H9 (cell line): ENCODE measurements at regions not wholly inside any gene's neighbourhood (a gene's known extent, or its start where the extent isn't known, plus 50 kb on each side); places are given as distances from the start of the nearest gene placed in this dataset.

Experiments used
- DNase-seq: peaks from one replicate; pipeline ENCODE4 v3.0.0-alpha.2; 2017
- H2AFZ ChIP-seq: one replicate; pipeline ENCODE4 v1.6.1; 2013; ENCODE audit warnings: mild to moderate bottlenecking, low read length, control low read depth, moderate library complexity
- H2AK5ac ChIP-seq: 2 replicates; pipeline ENCODE4 v1.6.1; 2013; ENCODE audit warnings: low read length, control low read depth, mixed read lengths; ENCODE audit not compliant: insufficient read length
- H2BK120ac ChIP-seq: one replicate; pipeline ENCODE4 v1.6.1; 2013; ENCODE audit warnings: low read depth, mild to moderate bottlenecking, low read length, control low read depth, inconsistent platforms; ENCODE audit not compliant: poor library complexity, severe bottlenecking
- H2BK12ac ChIP-seq: 2 replicates; pipeline ENCODE4 v1.6.1; 2013; ENCODE audit warnings: low read length, control low read depth, mixed read lengths, low read depth; ENCODE audit not compliant: insufficient read length
- H2BK15ac ChIP-seq: 2 replicates; pipeline ENCODE4 v1.6.1; 2013; ENCODE audit warnings: low read depth, low read length, control low read depth
- H2BK20ac ChIP-seq: one replicate; pipeline ENCODE4 v1.6.1; 2013; ENCODE audit warnings: low read depth, mild to moderate bottlenecking, low read length, control low read depth, inconsistent platforms; ENCODE audit not compliant: poor library complexity, severe bottlenecking
- H2BK5ac ChIP-seq: 2 replicates; pipeline ENCODE4 v1.6.1; 2013; ENCODE audit warnings: low read length, control low read depth, mixed read lengths; ENCODE audit not compliant: insufficient read length
- H3K14ac ChIP-seq: 2 replicates; pipeline ENCODE4 v1.6.1; 2013; ENCODE audit warnings: low read length, control low read depth; ENCODE audit not compliant: insufficient read depth
- H3K18ac ChIP-seq: 2 replicates; pipeline ENCODE4 v1.6.1; 2013; ENCODE audit warnings: low read depth, mild to moderate bottlenecking, mixed read lengths, low read length, control low read depth; ENCODE audit not compliant: insufficient read length
- H3K23ac ChIP-seq: 2 replicates; pipeline ENCODE4 v1.6.1; 2013; ENCODE audit warnings: low read length, control low read depth, mixed read lengths, low read depth; ENCODE audit not compliant: insufficient read length
- H3K23me2 ChIP-seq: 2 replicates; pipeline ENCODE4 v1.6.1; 2013; ENCODE audit warnings: low read depth, mild to moderate bottlenecking, mixed read lengths, low read length, control low read depth; ENCODE audit not compliant: insufficient read length, poor library complexity, severe bottlenecking
- H3K27ac ChIP-seq: 2 replicates; pipeline ENCODE4 v1.5.1; 2013; ENCODE audit warnings: low read length, control low read depth, mixed read lengths, low read depth; ENCODE audit not compliant: insufficient read length
- H3K27me3 ChIP-seq: 2 replicates; pipeline ENCODE4 v1.6.1; 2013; ENCODE audit warnings: low read length, control low read depth, inconsistent platforms; ENCODE audit not compliant: insufficient read depth
- H3K4ac ChIP-seq: 2 replicates; pipeline ENCODE4 v1.6.1; 2013; ENCODE audit warnings: low read depth, mild to moderate bottlenecking, control low read depth, inconsistent platforms, low read length, moderate library complexity
- H3K4me1 ChIP-seq: 2 replicates; pipeline ENCODE4 v1.6.1; 2013; ENCODE audit warnings: low read length, control low read depth, inconsistent platforms; ENCODE audit not compliant: insufficient read depth
- H3K4me2 ChIP-seq: 2 replicates; pipeline ENCODE4 v1.6.1; 2013; ENCODE audit warnings: low read length, control low read depth, mixed read lengths; ENCODE audit not compliant: insufficient read length, insufficient read depth
- H3K56ac ChIP-seq: 2 replicates; pipeline ENCODE4 v1.6.1; 2013; ENCODE audit warnings: low read depth, mild to moderate bottlenecking, mixed read lengths, low read length, control low read depth; ENCODE audit not compliant: insufficient read length
- H3K79me1 ChIP-seq: 2 replicates; pipeline ENCODE4 v1.6.1; 2013; ENCODE audit warnings: low read depth, mild to moderate bottlenecking, moderate library complexity, low read length, control low read depth, inconsistent platforms; ENCODE audit not compliant: insufficient read depth, poor library complexity, severe bottlenecking
- H3K79me2 ChIP-seq: 2 replicates; pipeline ENCODE4 v1.6.1; 2013; ENCODE audit warnings: low read length, control low read depth, inconsistent platforms; ENCODE audit not compliant: insufficient read depth
- H3K9ac ChIP-seq: 2 replicates; pipeline ENCODE4 v1.6.1; 2013; ENCODE audit warnings: low read length, control low read depth, mixed read lengths; ENCODE audit not compliant: insufficient read length; ENCODE audit errors: extremely low read depth
- H3K9me3 ChIP-seq: one replicate; pipeline ENCODE4 v1.6.1; 2013; ENCODE audit warnings: low read depth, low read length, inconsistent platforms; ENCODE audit not compliant: control insufficient read depth
- H3T11ph ChIP-seq: one replicate; pipeline ENCODE4 v1.6.1; 2013; ENCODE audit warnings: mild to moderate bottlenecking, low read length, control low read depth, inconsistent platforms
- H4K20me1 ChIP-seq: one replicate; pipeline ENCODE4 v1.6.1; 2013; ENCODE audit not compliant: control insufficient read depth, insufficient read length, insufficient read depth
- H4K5ac ChIP-seq: 2 replicates; pipeline ENCODE4 v1.6.1; 2013; ENCODE audit warnings: low read depth, mild to moderate bottlenecking, mixed read lengths, low read length, control low read depth; ENCODE audit not compliant: insufficient read length
- H4K8ac ChIP-seq: replicated peaks from 2 replicates; pipeline ENCODE4 v1.6.1; 2013; ENCODE audit warnings: low read length, control low read depth, mixed read lengths, low read depth; ENCODE audit not compliant: insufficient read length
- H4K91ac ChIP-seq: 2 replicates; pipeline ENCODE4 v1.6.1; 2013; ENCODE audit warnings: low read depth, mild to moderate bottlenecking, moderate library complexity, mixed read lengths, low read length, control low read depth; ENCODE audit not compliant: insufficient read length
- H3K27ac Mint-ChIP-seq, 3 experiments: 2 replicates in 2 of 3; 3 replicates in 1 of 3; pipeline ENCODE4 v1.8.0; 2020 to 2021; ENCODE audit warnings: mixed read lengths in 3 of 3, mild to moderate bottlenecking in 1 of 3, moderate library complexity in 1 of 3
- H3K27me3 Mint-ChIP-seq: 2 replicates; pipeline ENCODE4 v1.8.0; 2021; ENCODE audit warnings: low read depth, mild to moderate bottlenecking, moderate library complexity, mixed read lengths
- H3K36me3 Mint-ChIP-seq, 3 experiments: 2 replicates in 2 of 3; 3 replicates in 1 of 3; pipeline ENCODE4 v1.8.0; 2020 to 2021; ENCODE audit warnings: low read depth in 3 of 3, mixed read lengths in 3 of 3; ENCODE audit not compliant: insufficient read depth in 1 of 3
- H3K4me1 Mint-ChIP-seq, 2 experiments: 2 replicates each; pipeline ENCODE4 v1.8.0; 2020; ENCODE audit warnings: mixed read lengths in 2 of 2
- H3K4me3 Mint-ChIP-seq, 2 experiments: 2 replicates in 1 of 2; 3 replicates in 1 of 2; pipeline ENCODE4 v1.8.0; 2020 to 2021; ENCODE audit warnings: mild to moderate bottlenecking in 2 of 2, mixed read lengths in 2 of 2, moderate library complexity in 1 of 2
- H3K9me3 Mint-ChIP-seq, 2 experiments: 2 replicates in 1 of 2; 3 replicates in 1 of 2; pipeline ENCODE4 v1.8.0; 2020; ENCODE audit warnings: mild to moderate bottlenecking in 2 of 2, mixed read lengths in 2 of 2, moderate library complexity in 1 of 2
- CTCF ChIP-seq: fragments of 200-600 bp; sonication (generic); conservative IDR thresholded peaks from 3 replicates; pipeline ENCODE4 v1.8.0; 2021; ENCODE audit warnings: antibody characterized with exemption, mild to moderate bottlenecking

GRCh38 chrX:131843987-131844386 lies 179.1 kb upstream of the STK26 start:
- Histone ChIP-seq H3K4me1 (no peaks in the 10 kb centered on the region), H4K91ac (no peak overlapping the region), H4K8ac (no peak overlapping the region), H3K18ac (no peak overlapping the region), H3K9me3 (no peaks in the 10 kb centered on the region), H3K9ac (no peak overlapping the region), H2BK5ac (no peak overlapping the region), H4K5ac (no peak overlapping the region), H3K23me2 (no peaks in the 10 kb centered on the region), H2AK5ac (no peak overlapping the region), H3K79me1 (no peaks in the 10 kb centered on the region), H3T11ph (no peak overlapping the region), H3K14ac (no peak overlapping the region), H3K79me2 (no peaks in the 10 kb centered on the region), H4K20me1 (no peaks in the 10 kb centered on the region), H3K56ac (no peak overlapping the region), H2BK12ac (no peak overlapping the region), H3K27ac (no peak overlapping the region), H3K23ac (no peak overlapping the region), H2BK20ac (no peak overlapping the region), H2BK15ac (no peak overlapping the region), H2AFZ (no peak overlapping the region), H2BK120ac (no peak overlapping the region), H3K4me2 (no peak overlapping the region), H3K4ac (no peak overlapping the region), H3K27me3 (no peaks in the 10 kb centered on the region)
- Mint-ChIP-seq H3K27ac (no peak overlapping the region; a peak in 1 of 7 replicates), H3K36me3 (no peaks in the 10 kb centered on the region), H3K9me3 (peaks cover 0 to 2% of the 10 kb centered on the region in 2 experiments; a peak in 1 of 5 replicates), H3K27me3 (peaks cover 2% of the 10 kb centered on the region; the same call in 1 of the 2 replicates), H3K4me1 (peaks cover 2 to 5% of the 10 kb centered on the region in 2 experiments; a peak in 2 of 4 replicates), H3K4me3 (no peak overlapping the region)
- no peak for TF ChIP-seq CTCF
- DNase-seq: no peak
